Esophagus muscularis mucosa (tissue), 4 donors: ENCODE measurements at regions not wholly inside any gene's neighbourhood (a gene's known extent, or its start where the extent isn't known, plus 50 kb on each side); places are given as distances from the start of the nearest gene placed in this dataset.

ENCODE experiments used
- EP300 ChIP-seq: sonication (generic); formaldehyde crosslinking; IDR thresholded peaks from one replicate; pipeline ENCODE4 v1.6.1; 2017; ENCODE audit warnings: antibody characterized with exemption
- POLR2A ChIP-seq: fragments of 450-650 bp; IDR thresholded peaks from one replicate; pipeline ENCODE4 v1.6.1; 2017; ENCODE audit warnings: antibody characterized with exemption, moderate library complexity, mild to moderate bottlenecking, low read depth
- POLR2AphosphoS5 ChIP-seq, 2 donors: sonication (generic); formaldehyde crosslinking; IDR thresholded peaks; one replicate each; pipeline ENCODE4 v1.6.1; 2017; ENCODE audit warnings: antibody characterized with exemption in 2 of 2
- TF ChIP-seq, protein P1 (sequence below), 3 experiments: fragments of 200-600 bp in 2 of 3; fragments of 450-650 bp in 1 of 3; sonication (generic) in 2 of 3; IDR thresholded peaks; one replicate each; pipeline ENCODE4 v1.5.1; 2017 to 2019; ENCODE audit warnings: antibody characterized with exemption in 3 of 3, mild to moderate bottlenecking in 2 of 3, moderate library complexity in 1 of 3

DNA sequence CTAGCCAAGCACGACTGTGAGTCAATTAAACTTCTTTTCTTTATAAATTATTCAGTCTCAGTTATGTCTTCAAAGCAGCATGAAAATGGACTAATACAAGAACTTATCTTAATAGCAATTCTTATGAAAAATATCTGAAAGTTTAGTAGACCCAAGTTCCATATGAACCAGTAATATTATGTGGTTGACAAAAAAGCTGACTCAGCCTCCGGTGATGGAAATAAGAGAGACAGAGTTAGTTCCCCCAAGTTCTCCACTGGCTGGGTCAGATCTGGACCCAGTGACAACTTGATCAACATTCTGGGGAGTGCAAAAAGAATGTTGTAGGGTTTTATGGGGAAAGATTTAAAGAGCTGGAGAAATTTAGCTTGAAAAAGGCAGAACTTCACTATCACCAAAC lies 72.5 kb upstream of the DNAH14 start:
- TF ChIP-seq POLR2A (no peak), EP300 (no peak), POLR2AphosphoS5 (IDR thresholded peaks at IDR 0.05) (no peak)
- TF ChIP-seq, protein P1, sequence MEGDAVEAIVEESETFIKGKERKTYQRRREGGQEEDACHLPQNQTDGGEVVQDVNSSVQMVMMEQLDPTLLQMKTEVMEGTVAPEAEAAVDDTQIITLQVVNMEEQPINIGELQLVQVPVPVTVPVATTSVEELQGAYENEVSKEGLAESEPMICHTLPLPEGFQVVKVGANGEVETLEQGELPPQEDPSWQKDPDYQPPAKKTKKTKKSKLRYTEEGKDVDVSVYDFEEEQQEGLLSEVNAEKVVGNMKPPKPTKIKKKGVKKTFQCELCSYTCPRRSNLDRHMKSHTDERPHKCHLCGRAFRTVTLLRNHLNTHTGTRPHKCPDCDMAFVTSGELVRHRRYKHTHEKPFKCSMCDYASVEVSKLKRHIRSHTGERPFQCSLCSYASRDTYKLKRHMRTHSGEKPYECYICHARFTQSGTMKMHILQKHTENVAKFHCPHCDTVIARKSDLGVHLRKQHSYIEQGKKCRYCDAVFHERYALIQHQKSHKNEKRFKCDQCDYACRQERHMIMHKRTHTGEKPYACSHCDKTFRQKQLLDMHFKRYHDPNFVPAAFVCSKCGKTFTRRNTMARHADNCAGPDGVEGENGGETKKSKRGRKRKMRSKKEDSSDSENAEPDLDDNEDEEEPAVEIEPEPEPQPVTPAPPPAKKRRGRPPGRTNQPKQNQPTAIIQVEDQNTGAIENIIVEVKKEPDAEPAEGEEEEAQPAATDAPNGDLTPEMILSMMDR (IDR thresholded peaks at IDR 0.05): no peak
